ENCODE measurements at regions not wholly inside any gene's neighbourhood (a gene's known extent, or its start where the extent isn't known, plus 50 kb on each side); places are given as distances from the start of the nearest gene placed in this dataset.

GRCh38 chr2:116489944-116490343 is 1324.5 kb upstream of the DDX18 start:
- TF ChIP-seq CTCF (tag by site-specific recombination; IDR thresholded peaks at IDR 0.05) (no peak), ZNF133 (tag by site-specific recombination; IDR thresholded peaks at IDR 0.05) (no peak), REPIN1 (tag by site-specific recombination; IDR thresholded peaks at IDR 0.05; ENCODE audit: low read depth) (no peak), ZNF138 (tag by site-specific recombination; IDR thresholded peaks at IDR 0.05; ENCODE audit: borderline replicate concordance) (no peak), PRDM10 (tag by site-specific recombination; IDR thresholded peaks at IDR 0.05) (no peak), ZNF501 (tag by site-specific recombination; IDR thresholded peaks at IDR 0.05) (no peak)

All from HEK293 (cell line).